ENCODE measurements at regions not wholly inside any gene's neighbourhood (a gene's known extent, or its start where the extent isn't known, plus 50 kb on each side); places are given as distances from the start of the nearest gene placed in this dataset.
"Not testable (repeated sequence)": the region's sequence is repeated elsewhere in the genome, so short reads cannot be mapped to it uniquely, and the experiment has no call there.

- Histone ChIP-seq H3K36me3 (ENCODE audit: low read depth, low read length) (no peaks in the 10 kb centered on the region), H3K4me1 (ENCODE audit: insufficient read depth, low read length) (no peaks in the 10 kb centered on the region), H3K9me2 (replicated peaks; ENCODE audit: low read length) (no peaks in the 10 kb centered on the region), H4K20me1 (ENCODE audit: low read length) (no peaks in the 10 kb centered on the region), H3K4me2 (ENCODE audit: low read length) (no peak overlapping the region), H3K9ac (ENCODE audit: low read length) (no peak overlapping the region), H3K27ac (ENCODE audit: low read length) (no peak overlapping the region), H3K4me3 (ENCODE audit: low read length) (no peak overlapping the region), H2AFZ (ENCODE audit: low read length) (no peak overlapping the region), H3K79me2 (ENCODE audit: low read length) (no peaks in the 10 kb centered on the region), H3K9me3 (ENCODE audit: low read length) (no peaks in the 10 kb centered on the region), H3F3A (ENCODE audit: low read length, unreplicated experiment) (no peaks in the 10 kb centered on the region), H3K27me3 (ENCODE audit: low read length) (peaks cover 9% of the 10 kb centered on the region)
- ChIA-PET CTCF (no interaction called here), POLR2A (ENCODE audit: unreplicated experiment) (no interaction called here)
- DNase-seq: no peak
- TF ChIP-seq EZH2phosphoT487 (IDR thresholded peaks at IDR 0.05; ENCODE audit: borderline replicate concordance, low read length): no peak
- TF ChIP-seq, protein P1, sequence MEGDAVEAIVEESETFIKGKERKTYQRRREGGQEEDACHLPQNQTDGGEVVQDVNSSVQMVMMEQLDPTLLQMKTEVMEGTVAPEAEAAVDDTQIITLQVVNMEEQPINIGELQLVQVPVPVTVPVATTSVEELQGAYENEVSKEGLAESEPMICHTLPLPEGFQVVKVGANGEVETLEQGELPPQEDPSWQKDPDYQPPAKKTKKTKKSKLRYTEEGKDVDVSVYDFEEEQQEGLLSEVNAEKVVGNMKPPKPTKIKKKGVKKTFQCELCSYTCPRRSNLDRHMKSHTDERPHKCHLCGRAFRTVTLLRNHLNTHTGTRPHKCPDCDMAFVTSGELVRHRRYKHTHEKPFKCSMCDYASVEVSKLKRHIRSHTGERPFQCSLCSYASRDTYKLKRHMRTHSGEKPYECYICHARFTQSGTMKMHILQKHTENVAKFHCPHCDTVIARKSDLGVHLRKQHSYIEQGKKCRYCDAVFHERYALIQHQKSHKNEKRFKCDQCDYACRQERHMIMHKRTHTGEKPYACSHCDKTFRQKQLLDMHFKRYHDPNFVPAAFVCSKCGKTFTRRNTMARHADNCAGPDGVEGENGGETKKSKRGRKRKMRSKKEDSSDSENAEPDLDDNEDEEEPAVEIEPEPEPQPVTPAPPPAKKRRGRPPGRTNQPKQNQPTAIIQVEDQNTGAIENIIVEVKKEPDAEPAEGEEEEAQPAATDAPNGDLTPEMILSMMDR (conservative IDR thresholded peaks at IDR 0.05; ENCODE audit: low read depth, low read length): no peak
- no peak for TF ChIP-seq EZH2 (IDR thresholded peaks at IDR 0.05; ENCODE audit: low read length, unreplicated experiment)
- ATAC-seq: no peak
- intact Hi-C loops (cut with micrococcal nuclease): no loop called here
- no TSS peak for BruUV-seq (replicated peaks)
Measured at GRCh38 chr3:181183764-181184163, 194.2 kb upstream of the DNAJC19 start.

GRCh38 chr3:181183057-181183456, 193.5 kb upstream of the DNAJC19 start:
- H3K4me2 ChIP-seq (ENCODE audit: low read length); CTCF ChIA-PET; POLR2A ChIA-PET (ENCODE audit: unreplicated experiment); H3K4me3 ChIP-seq (ENCODE audit: low read length); ATAC-seq; H3F3A ChIP-seq (ENCODE audit: low read length, unreplicated experiment); H3K9me2 ChIP-seq (replicated peaks; ENCODE audit: low read length); H2AFZ ChIP-seq (ENCODE audit: low read length); BruUV-seq (replicated peaks); DNase-seq; H3K9me3 ChIP-seq (ENCODE audit: low read length); H3K79me2 ChIP-seq (ENCODE audit: low read length); intact Hi-C loops (cut with micrococcal nuclease); H3K4me1 ChIP-seq (ENCODE audit: insufficient read depth, low read length); H3K36me3 ChIP-seq (ENCODE audit: low read depth, low read length); H3K9ac ChIP-seq (ENCODE audit: low read length); H3K27ac ChIP-seq (ENCODE audit: low read length); H4K20me1 ChIP-seq (ENCODE audit: low read length): not testable (repeated sequence)
- H3K27me3 ChIP-seq (ENCODE audit: low read length): peaks cover 16% of the 10 kb centered on the region

GRCh38 chr3:181178991-181179390, 189.5 kb upstream of the DNAJC19 start:
- no peaks in the 10 kb centered on the region for H3F3A ChIP-seq (ENCODE audit: low read length, unreplicated experiment)
- no peak for TF ChIP-seq EZH2 (IDR thresholded peaks at IDR 0.05; ENCODE audit: low read length, unreplicated experiment)
- TF ChIP-seq, protein P1 (conservative IDR thresholded peaks at IDR 0.05; ENCODE audit: low read depth, low read length): no peak
- TF ChIP-seq EZH2phosphoT487 (IDR thresholded peaks at IDR 0.05; ENCODE audit: borderline replicate concordance, low read length): no peak
- no peak for DNase-seq
- H3K9ac ChIP-seq (ENCODE audit: low read length): no peak overlapping the region
- peaks cover 34% of the 10 kb centered on the region for H3K27me3 ChIP-seq (ENCODE audit: low read length)
- H3K9me3 ChIP-seq (ENCODE audit: low read length): no peaks in the 10 kb centered on the region
- H3K9me2 ChIP-seq (replicated peaks; ENCODE audit: low read length): no peaks in the 10 kb centered on the region
- no peak overlapping the region for H3K4me2 ChIP-seq (ENCODE audit: low read length)
- POLR2A ChIA-PET (ENCODE audit: unreplicated experiment): no interaction called here
- intact Hi-C loops (cut with micrococcal nuclease): loop anchor here (10.0 kb wide), 1 partner anchor 194 kb away; the partner anchor contains the start of gene DNAJC19
- CTCF ChIA-PET: no interaction called here
- no peaks in the 10 kb centered on the region for H4K20me1 ChIP-seq (ENCODE audit: low read length)
- no peak for ATAC-seq
- no peak overlapping the region for H3K27ac ChIP-seq (ENCODE audit: low read length)
- no peaks in the 10 kb centered on the region for H3K79me2 ChIP-seq (ENCODE audit: low read length)
- no peak overlapping the region for H3K4me3 ChIP-seq (ENCODE audit: low read length)
- no TSS peak for BruUV-seq (replicated peaks)
- no peaks in the 10 kb centered on the region for H3K4me1 ChIP-seq (ENCODE audit: insufficient read depth, low read length)
- no peaks in the 10 kb centered on the region for H3K36me3 ChIP-seq (ENCODE audit: low read depth, low read length)
- no peak overlapping the region for H2AFZ ChIP-seq (ENCODE audit: low read length)
